MM.1S (cell line): ENCODE measurements at regions not wholly inside any gene's neighbourhood (a gene's known extent, or its start where the extent isn't known, plus 50 kb on each side); places are given as distances from the start of the nearest gene placed in this dataset.

Experiments used
- DNase-seq: peaks from one replicate; pipeline ENCODE4 v3.0.0-alpha.2; 2015
- H2AFZ ChIP-seq: fragments of 300-600 bp; sonication (generic); 2 replicates; pipeline ENCODE4 v1.6.0; 2016; ENCODE audit warnings: antibody characterized with exemption, low read length
- H3F3A ChIP-seq: fragments of 300-600 bp; sonication (generic); 2 replicates; pipeline ENCODE4 v1.6.1; 2016; ENCODE audit warnings: mild to moderate bottlenecking, antibody characterized with exemption, low read length, moderate library complexity, mixed read lengths; ENCODE audit not compliant: insufficient read depth
- H3K27ac ChIP-seq: fragments of 300-600 bp; sonication (generic); 2 replicates; pipeline ENCODE4 v1.5.1; 2016; ENCODE audit warnings: mild to moderate bottlenecking, low read length
- H3K27me3 ChIP-seq: fragments of 300-600 bp; sonication (generic); replicated peaks from 2 replicates; pipeline ENCODE4 v1.6.0; 2016; ENCODE audit warnings: low read length; ENCODE audit not compliant: insufficient read depth
- H3K36me3 ChIP-seq: fragments of 300-600 bp; sonication (generic); replicated peaks from 2 replicates; pipeline ENCODE4 v1.6.1; 2016; ENCODE audit warnings: mild to moderate bottlenecking, low read length, mixed read lengths; ENCODE audit not compliant: insufficient read depth
- H3K4me1 ChIP-seq: fragments of 300-600 bp; sonication (generic); 2 replicates; pipeline ENCODE4 v1.6.1; 2016; ENCODE audit warnings: low read length, mixed read lengths
- H3K4me2 ChIP-seq: fragments of 300-600 bp; sonication (generic); 2 replicates; pipeline ENCODE4 v1.6.0; 2016; ENCODE audit warnings: low read depth, low read length
- H3K4me3 ChIP-seq: fragments of 300-600 bp; sonication (generic); 2 replicates; pipeline ENCODE4 v1.5.1; 2016; ENCODE audit warnings: low read length, mixed read lengths
- H3K79me2 ChIP-seq: fragments of 300-600 bp; sonication (generic); 2 replicates; pipeline ENCODE4 v1.6.1; 2016; ENCODE audit warnings: mixed run types, low read length, mixed read lengths
- H3K9ac ChIP-seq: fragments of 300-600 bp; sonication (generic); 2 replicates; pipeline ENCODE4 v1.6.1; 2016; ENCODE audit warnings: low read length, mixed read lengths
- H3K9me2 ChIP-seq: fragments of 300-600 bp; sonication (generic); replicated peaks from 2 replicates; pipeline ENCODE4 v1.6.1; 2016; ENCODE audit warnings: mild to moderate bottlenecking, low read length, mixed read lengths; ENCODE audit not compliant: insufficient read depth
- H3K9me3 ChIP-seq: fragments of 300-600 bp; sonication (generic); replicated peaks from 2 replicates; pipeline ENCODE4 v1.6.1; 2016; ENCODE audit warnings: mild to moderate bottlenecking, low read length, mixed read lengths; ENCODE audit not compliant: insufficient read depth
- H4K20me1 ChIP-seq: fragments of 300-600 bp; sonication (generic); 2 replicates; pipeline ENCODE4 v1.6.1; 2016; ENCODE audit warnings: mild to moderate bottlenecking, low read length, moderate library complexity, mixed read lengths; ENCODE audit not compliant: insufficient read depth
- CTCF ChIP-seq: fragments of 300-600 bp; sonication (generic); IDR thresholded peaks from 2 replicates; pipeline ENCODE4 v1.5.1; 2016; ENCODE audit warnings: antibody characterized with exemption, low read length, mixed read lengths
- EZH2 ChIP-seq: fragments of 300-600 bp; sonication (generic); optimal IDR thresholded peaks from 2 replicates; pipeline ENCODE3; 2017; ENCODE audit warnings: low read depth, mild to moderate bottlenecking, antibody characterized with exemption, low read length, mixed read lengths
- EZH2phosphoT487 ChIP-seq: fragments of 300-600 bp; sonication (generic); IDR thresholded peaks from 2 replicates; pipeline ENCODE4 v1.6.1; 2018; ENCODE audit warnings: antibody characterized with exemption, low read length

GRCh38 chr10:78684947-78685346, 383.8 kb upstream of the ZMIZ1 start:
- TF ChIP-seq CTCF (no peak), EZH2phosphoT487 (no peak), EZH2 (no peak)
- Histone ChIP-seq H3K36me3 (no peaks in the 10 kb centered on the region), H3K4me3 (no peak overlapping the region), H3F3A (no peaks in the 10 kb centered on the region), H3K9me2 (no peaks in the 10 kb centered on the region), H3K9me3 (no peaks in the 10 kb centered on the region), H3K27me3 (no peaks in the 10 kb centered on the region), H3K9ac (no peak overlapping the region), H3K4me2 (no peak overlapping the region), H4K20me1 (no peaks in the 10 kb centered on the region), H3K79me2 (no peaks in the 10 kb centered on the region), H2AFZ (no peak overlapping the region), H3K27ac (no peak overlapping the region), H3K4me1 (no peaks in the 10 kb centered on the region)
- no peak for DNase-seq

DNA sequence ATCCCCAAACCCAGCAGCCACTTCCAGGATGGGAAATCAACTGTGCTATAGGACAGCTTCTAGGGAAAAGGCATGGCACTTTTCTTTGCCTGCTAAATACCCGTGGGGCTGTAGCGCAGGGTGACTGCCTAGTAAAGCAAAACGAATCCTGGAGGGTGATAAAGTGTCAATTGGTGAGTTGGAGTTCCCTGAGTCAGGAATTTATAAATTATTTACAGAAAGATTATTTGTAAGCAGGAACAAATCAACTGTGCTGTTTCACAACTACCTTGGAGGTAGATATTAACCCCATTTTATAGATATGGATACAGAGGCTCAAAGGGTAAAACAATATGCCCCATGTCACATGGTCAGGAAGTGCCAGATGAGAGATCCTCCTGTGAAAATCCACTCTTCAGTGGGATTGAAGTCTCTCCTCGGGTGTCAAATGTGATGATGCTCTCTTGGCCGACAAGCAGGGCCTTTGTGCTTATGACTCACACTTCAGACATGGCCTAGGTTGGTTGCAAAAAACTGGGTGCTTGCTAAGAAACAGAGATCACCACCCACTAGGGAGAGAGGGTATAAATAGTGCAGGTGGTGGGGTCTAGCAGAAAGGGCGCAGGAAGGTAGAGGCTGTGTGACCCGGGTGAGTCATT, 383.2 kb upstream of the ZMIZ1 start:
- Histone ChIP-seq H3K9me2 (no peaks in the 10 kb centered on the region), H3K4me2 (no peak overlapping the region), H3K27ac (no peak overlapping the region), H4K20me1 (no peaks in the 10 kb centered on the region), H3F3A (no peaks in the 10 kb centered on the region), H3K4me1 (no peaks in the 10 kb centered on the region), H2AFZ (no peak overlapping the region), H3K27me3 (no peaks in the 10 kb centered on the region), H3K36me3 (no peaks in the 10 kb centered on the region), H3K79me2 (no peaks in the 10 kb centered on the region), H3K9ac (no peak overlapping the region), H3K4me3 (no peak overlapping the region), H3K9me3 (no peaks in the 10 kb centered on the region)
- TF ChIP-seq EZH2phosphoT487 = no peak
- TF ChIP-seq EZH2 = no peak
- TF ChIP-seq CTCF = no peak
- no peak for DNase-seq

DNA sequence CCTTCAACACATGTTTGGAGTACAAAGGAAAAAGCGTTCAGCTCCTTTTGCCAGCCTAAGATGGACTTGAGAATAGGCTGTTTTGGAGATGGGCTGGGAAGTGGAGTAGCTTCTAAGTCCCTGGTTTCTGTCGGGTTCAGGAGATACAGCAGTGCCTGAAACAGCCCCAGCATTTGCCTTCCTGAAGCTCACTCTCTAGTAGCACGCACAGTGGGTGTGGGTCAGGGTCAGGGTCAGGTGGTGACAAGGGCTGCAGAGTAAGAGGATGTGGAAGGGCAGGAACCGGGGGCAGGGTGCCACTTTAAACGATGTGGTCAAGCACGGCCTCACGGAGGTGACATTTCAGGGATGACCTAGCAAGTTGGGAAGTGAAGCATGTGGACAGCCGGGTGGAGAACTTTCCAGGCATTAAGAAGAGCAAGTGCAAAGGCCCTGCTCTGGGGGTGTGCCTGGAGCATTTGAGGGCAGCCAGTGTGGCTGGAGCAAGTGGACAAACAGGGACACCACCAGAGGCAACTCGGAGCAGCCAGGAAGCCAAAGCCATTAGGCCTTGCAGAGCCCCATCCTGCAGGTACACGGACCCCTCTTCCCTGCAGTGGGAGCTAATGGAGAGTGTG, 382.2 kb upstream of the ZMIZ1 start:
- Histone ChIP-seq H3K36me3 (no peaks in the 10 kb centered on the region), H3K79me2 (no peaks in the 10 kb centered on the region), H3K9me2 (no peaks in the 10 kb centered on the region), H3K4me3 (no peak overlapping the region), H4K20me1 (no peaks in the 10 kb centered on the region), H3K4me1 (no peaks in the 10 kb centered on the region), H3K27ac (no peak overlapping the region), H3F3A (no peaks in the 10 kb centered on the region), H3K9ac (no peak overlapping the region), H3K9me3 (no peaks in the 10 kb centered on the region), H3K27me3 (no peaks in the 10 kb centered on the region), H3K4me2 (no peak overlapping the region), H2AFZ (no peak overlapping the region)
- no peak for DNase-seq
- no peak for TF ChIP-seq EZH2phosphoT487
- TF ChIP-seq CTCF = no peak
- no peak for TF ChIP-seq EZH2
